ENCODE measurements at regions not wholly inside any gene's neighbourhood (a gene's known extent, or its start where the extent isn't known, plus 50 kb on each side); places are given as distances from the start of the nearest gene placed in this dataset.

DNA sequence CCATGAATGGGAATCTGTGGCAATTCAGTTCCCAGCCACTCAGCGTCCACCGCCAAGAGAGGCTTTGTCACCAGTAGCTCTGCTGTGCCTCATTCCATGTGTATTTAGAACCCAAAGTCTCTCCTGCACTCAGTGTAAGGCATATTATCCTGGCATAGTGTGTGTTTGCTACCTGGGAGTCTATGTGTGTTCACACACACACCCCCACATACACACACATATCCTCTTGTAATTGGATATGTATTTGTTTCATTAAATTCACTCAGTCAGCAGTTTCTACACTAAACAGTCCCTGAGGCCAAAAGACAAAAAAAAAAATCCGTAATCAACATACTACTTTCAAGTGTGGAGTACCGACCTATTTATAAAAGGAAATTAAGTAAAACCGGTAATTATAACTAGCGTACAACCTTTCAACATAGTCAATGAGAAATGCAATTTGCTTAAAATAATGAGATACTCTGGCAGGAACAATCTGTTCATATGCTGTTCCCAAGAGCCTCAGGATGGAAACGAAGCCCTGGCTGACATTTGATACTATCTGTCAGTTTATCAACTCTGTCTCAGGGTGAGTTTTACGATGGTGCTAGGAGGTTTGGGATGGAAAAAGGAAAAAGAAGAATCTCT, 425.8 kb upstream of the CELF2 start:
- Histone ChIP-seq H3K79me2 (ENCODE audit: control insufficient read depth, insufficient read depth, low read length, poor library complexity) (no peaks in the 10 kb centered on the region), H2BK120ac (ENCODE audit: insufficient read depth, low read length, poor library complexity) (no peak overlapping the region), H2AK5ac (ENCODE audit: low read length) (no peak overlapping the region), H2BK5ac (ENCODE audit: low read depth, low read length, poor library complexity) (no peak overlapping the region), H3K18ac (ENCODE audit: low read length) (no peak overlapping the region), H3K79me1 (ENCODE audit: low read length) (peaks cover 2% of the 10 kb centered on the region), H3K4me2 (ENCODE audit: low read length) (no peak overlapping the region), H2AFZ (ENCODE audit: insufficient read depth, low read length, poor library complexity) (no peak overlapping the region), H3K4me3 (ENCODE audit: low read depth, low read length) (no peak overlapping the region), H3K23ac (ENCODE audit: low read length) (no peak overlapping the region), H4K12ac (ENCODE audit: low read depth, low read length) (no peak overlapping the region), H3K9ac (ENCODE audit: low read length) (no peak overlapping the region), H3K27me3 (ENCODE audit: insufficient read depth, low read length) (no peaks in the 10 kb centered on the region), H3K4ac (ENCODE audit: low read depth, low read length) (no peak overlapping the region), H3K14ac (ENCODE audit: low read length) (no peak overlapping the region), H3K4me1 (ENCODE audit: control insufficient read depth in 1 of 2, insufficient read depth in 2 of 2, low read length in 2 of 2) (peaks cover 0 to 12% of the 10 kb centered on the region in 2 experiments), H3K9me3 (ENCODE audit: insufficient read depth, low read depth, low read length) (no peaks in the 10 kb centered on the region), H3K27ac (ENCODE audit: low read depth, low read length) (no peak overlapping the region), H3K36me3 (ENCODE audit: control insufficient read depth in 1 of 2, insufficient read depth in 2 of 2, low read length in 2 of 2) (no peaks in the 10 kb centered on the region), H4K91ac (ENCODE audit: low read depth, low read length) (no peak overlapping the region), H4K8ac (ENCODE audit: low read depth, low read length) (no peak overlapping the region), H2BK12ac (ENCODE audit: low read length) (no peak overlapping the region)
- WGBS (ENCODE audit: extremely low coverage, insufficient coverage, insufficient read length): no CpG with 5 or more reads among the region's 8 CpGs
- no peak for DNase-seq

DNA sequence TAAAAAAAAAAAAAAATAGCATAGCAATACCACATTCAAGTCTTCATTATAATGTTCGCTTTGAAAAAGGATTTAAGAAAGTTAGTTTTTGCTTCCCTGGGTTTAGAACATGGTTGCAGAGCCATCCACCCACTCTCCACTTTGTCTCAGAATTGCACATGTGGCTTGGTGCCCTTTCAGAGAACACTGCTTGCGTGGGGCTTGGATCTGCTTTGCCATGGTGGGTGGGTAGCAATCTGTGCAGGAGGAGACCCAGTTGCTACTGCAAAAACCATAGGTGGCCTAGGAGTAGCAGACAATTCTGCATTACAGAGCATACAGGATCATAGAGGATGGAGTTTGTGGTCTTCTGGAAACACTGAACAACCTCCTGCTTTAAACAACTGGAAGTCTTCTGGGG, 421.4 kb upstream of the CELF2 start:
- Histone ChIP-seq H2AK5ac (ENCODE audit: low read length) (no peak overlapping the region), H2BK120ac (ENCODE audit: insufficient read depth, low read length, poor library complexity) (no peak overlapping the region), H3K27me3 (ENCODE audit: insufficient read depth, low read length) (no peaks in the 10 kb centered on the region), H3K9me3 (ENCODE audit: insufficient read depth, low read depth, low read length) (no peaks in the 10 kb centered on the region), H3K23ac (ENCODE audit: low read length) (no peak overlapping the region), H2BK12ac (ENCODE audit: low read length) (no peak overlapping the region), H3K27ac (ENCODE audit: low read depth, low read length) (no peak overlapping the region), H3K18ac (ENCODE audit: low read length) (no peak overlapping the region), H3K9ac (ENCODE audit: low read length) (no peak overlapping the region), H3K79me1 (ENCODE audit: low read length) (no peaks in the 10 kb centered on the region), H4K12ac (ENCODE audit: low read depth, low read length) (no peak overlapping the region), H2AFZ (ENCODE audit: insufficient read depth, low read length, poor library complexity) (no peak overlapping the region), H3K4me1 (ENCODE audit: control insufficient read depth in 1 of 2, insufficient read depth in 2 of 2, low read length in 2 of 2) (no peaks in the 10 kb centered on the region), H3K36me3 (ENCODE audit: control insufficient read depth in 1 of 2, insufficient read depth in 2 of 2, low read length in 2 of 2) (no peaks in the 10 kb centered on the region), H3K4me2 (ENCODE audit: low read length) (no peak overlapping the region), H3K4ac (ENCODE audit: low read depth, low read length) (no peak overlapping the region), H4K8ac (ENCODE audit: low read depth, low read length) (no peak overlapping the region), H4K91ac (ENCODE audit: low read depth, low read length) (no peak overlapping the region), H3K79me2 (ENCODE audit: control insufficient read depth, insufficient read depth, low read length, poor library complexity) (no peaks in the 10 kb centered on the region), H2BK5ac (ENCODE audit: low read depth, low read length, poor library complexity) (no peak overlapping the region), H3K4me3 (ENCODE audit: low read depth, low read length) (no peak overlapping the region), H3K14ac (ENCODE audit: low read length) (no peak overlapping the region)
- no CpG with 5 or more reads among the region's 2 CpGs for WGBS (ENCODE audit: extremely low coverage, insufficient coverage, insufficient read length)
- no peak for DNase-seq

DNA sequence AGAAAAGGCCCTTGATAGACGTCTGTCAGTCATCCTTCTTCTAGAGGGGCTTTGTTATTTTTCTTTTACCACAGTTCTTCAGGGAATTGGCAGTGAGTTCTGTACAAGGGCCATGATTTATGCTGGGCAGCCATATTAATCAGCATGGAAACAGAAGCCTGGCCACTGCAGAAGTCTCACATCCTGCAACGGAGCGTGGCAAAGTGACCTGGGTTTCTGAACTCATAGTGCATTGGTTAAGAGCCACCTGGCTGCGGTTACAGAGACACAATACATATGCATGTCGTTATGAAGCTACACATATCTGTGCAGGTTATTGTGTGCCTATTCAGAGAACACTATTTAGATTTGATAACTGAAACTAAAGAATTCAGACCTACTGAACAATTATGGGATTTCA, 419.4 kb upstream of the CELF2 start:
- H3K4me1 ChIP-seq (ENCODE audit: control insufficient read depth in 1 of 2, insufficient read depth in 2 of 2, low read length in 2 of 2): no peaks in the 10 kb centered on the region

DNA sequence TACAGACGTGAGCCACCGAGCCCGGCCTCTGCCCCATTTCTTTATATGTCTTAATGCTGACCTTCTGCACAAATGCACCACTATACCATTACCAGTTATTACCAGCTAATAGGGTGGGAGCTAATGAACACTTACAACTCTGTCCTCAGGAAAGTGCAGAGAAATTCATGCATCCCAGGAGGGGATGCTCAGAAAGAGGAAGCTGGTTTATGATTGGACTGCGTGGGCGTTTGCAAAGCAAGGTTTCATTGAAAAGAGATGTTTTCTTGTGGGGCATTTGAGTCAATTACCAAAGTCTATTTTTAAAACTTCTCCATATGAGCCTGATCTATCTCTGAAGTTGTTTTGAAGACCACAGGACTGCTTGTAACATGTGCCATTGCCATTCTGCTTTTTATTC, 417.7 kb upstream of the CELF2 start:
- H2BK5ac ChIP-seq (ENCODE audit: low read depth, low read length, poor library complexity): no peak overlapping the region
- H3K23ac ChIP-seq (ENCODE audit: low read length): no peak overlapping the region
- H3K4me2 ChIP-seq (ENCODE audit: low read length): no peak overlapping the region
- no peaks in the 10 kb centered on the region for H3K4me1 ChIP-seq (ENCODE audit: control insufficient read depth in 1 of 2, insufficient read depth in 2 of 2, low read length in 2 of 2)
- H2BK12ac ChIP-seq (ENCODE audit: low read length): no peak overlapping the region
- H3K9me3 ChIP-seq (ENCODE audit: insufficient read depth, low read depth, low read length): no peaks in the 10 kb centered on the region
- WGBS (ENCODE audit: extremely low coverage, insufficient coverage, insufficient read length): no CpG with 5 or more reads among the region's 5 CpGs
- H3K79me1 ChIP-seq (ENCODE audit: low read length): no peaks in the 10 kb centered on the region
- H4K8ac ChIP-seq (ENCODE audit: low read depth, low read length): no peak overlapping the region
- no peak overlapping the region for H2AFZ ChIP-seq (ENCODE audit: insufficient read depth, low read length, poor library complexity)
- no peak overlapping the region for H3K18ac ChIP-seq (ENCODE audit: low read length)
- no peak overlapping the region for H3K4me3 ChIP-seq (ENCODE audit: low read depth, low read length)
- H3K27ac ChIP-seq (ENCODE audit: low read depth, low read length): no peak overlapping the region
- no peak overlapping the region for H3K9ac ChIP-seq (ENCODE audit: low read length)
- no peak overlapping the region for H2AK5ac ChIP-seq (ENCODE audit: low read length)
- no peaks in the 10 kb centered on the region for H3K36me3 ChIP-seq (ENCODE audit: control insufficient read depth in 1 of 2, insufficient read depth in 2 of 2, low read length in 2 of 2)
- no peaks in the 10 kb centered on the region for H3K79me2 ChIP-seq (ENCODE audit: control insufficient read depth, insufficient read depth, low read length, poor library complexity)
- H4K12ac ChIP-seq (ENCODE audit: low read depth, low read length): no peak overlapping the region
- no peak overlapping the region for H3K4ac ChIP-seq (ENCODE audit: low read depth, low read length)
- no peak for DNase-seq
- no peaks in the 10 kb centered on the region for H3K27me3 ChIP-seq (ENCODE audit: insufficient read depth, low read length)
- no peak overlapping the region for H2BK120ac ChIP-seq (ENCODE audit: insufficient read depth, low read length, poor library complexity)
- H4K91ac ChIP-seq (ENCODE audit: low read depth, low read length): no peak overlapping the region
- no peak overlapping the region for H3K14ac ChIP-seq (ENCODE audit: low read length)

More for the DNA sequence above, 419.4 kb upstream of the CELF2 start:
- Histone ChIP-seq H3K36me3 (ENCODE audit: control insufficient read depth in 1 of 2, insufficient read depth in 2 of 2, low read length in 2 of 2) (no peaks in the 10 kb centered on the region), H3K79me1 (ENCODE audit: low read length) (no peaks in the 10 kb centered on the region), H2BK5ac (ENCODE audit: low read depth, low read length, poor library complexity) (no peak overlapping the region), H3K27ac (ENCODE audit: low read depth, low read length) (no peak overlapping the region), H3K4ac (ENCODE audit: low read depth, low read length) (no peak overlapping the region), H4K8ac (ENCODE audit: low read depth, low read length) (no peak overlapping the region), H3K9ac (ENCODE audit: low read length) (no peak overlapping the region), H3K4me3 (ENCODE audit: low read depth, low read length) (no peak overlapping the region), H2BK120ac (ENCODE audit: insufficient read depth, low read length, poor library complexity) (no peak overlapping the region), H3K4me2 (ENCODE audit: low read length) (no peak overlapping the region), H3K9me3 (ENCODE audit: insufficient read depth, low read depth, low read length) (no peaks in the 10 kb centered on the region), H4K91ac (ENCODE audit: low read depth, low read length) (no peak overlapping the region), H3K79me2 (ENCODE audit: control insufficient read depth, insufficient read depth, low read length, poor library complexity) (no peaks in the 10 kb centered on the region), H2AK5ac (ENCODE audit: low read length) (no peak overlapping the region), H3K14ac (ENCODE audit: low read length) (no peak overlapping the region), H2AFZ (ENCODE audit: insufficient read depth, low read length, poor library complexity) (no peak overlapping the region), H3K18ac (ENCODE audit: low read length) (no peak overlapping the region), H4K12ac (ENCODE audit: low read depth, low read length) (no peak overlapping the region), H3K23ac (ENCODE audit: low read length) (no peak overlapping the region), H3K27me3 (ENCODE audit: insufficient read depth, low read length) (no peaks in the 10 kb centered on the region), H2BK12ac (ENCODE audit: low read length) (no peak overlapping the region)
- DNase-seq: no peak
- no CpG with 5 or more reads among the region's 5 CpGs for WGBS (ENCODE audit: extremely low coverage, insufficient coverage, insufficient read length)
